Kidney (tissue), 13 donors: ENCODE measurements at regions not wholly inside any gene's neighbourhood (a gene's known extent, or its start where the extent isn't known, plus 50 kb on each side); places are given as distances from the start of the nearest gene placed in this dataset.

ENCODE experiments used
- DNase-seq, 5 donors: peaks; one replicate each; pipeline ENCODE4 v3.0.0-alpha.2; 2013 to 2020
- FAIRE-seq: peaks from 2 replicates; lab custom pipeline; 2012; peaks lifted over from hg19 to GRCh38; lab: Jason Lieb, UNC
- H3K27ac ChIP-seq, 2 donors: one replicate each; pipeline ENCODE4 v1.7.0; 2013; ENCODE audit warnings: low read depth in 2 of 2, low read length in 2 of 2, inconsistent platforms in 1 of 2
- H3K27me3 ChIP-seq: one replicate; pipeline ENCODE4 v1.7.1; 2013; ENCODE audit warnings: low read length, inconsistent platforms; ENCODE audit not compliant: control insufficient read depth, insufficient read depth
- H3K36me3 ChIP-seq, 3 donors: one replicate each; pipeline versions ENCODE4 v1.7.0 to v1.7.1; 2013; ENCODE audit warnings: low read length in 3 of 3, control low read depth in 1 of 3, inconsistent platforms in 1 of 3; ENCODE audit not compliant: insufficient read depth in 3 of 3, control insufficient read depth in 2 of 3
- H3K4me1 ChIP-seq, 3 donors: one replicate each; pipeline versions ENCODE4 v1.7.0 to v1.7.1; 2013; ENCODE audit warnings: low read length in 3 of 3, inconsistent platforms in 1 of 3, low read depth in 1 of 3; ENCODE audit not compliant: control insufficient read depth in 2 of 3, insufficient read depth in 2 of 3
- H3K4me3 ChIP-seq, 3 donors: one replicate each; pipeline versions ENCODE4 v1.7.0 to v1.8.1; 2013; ENCODE audit warnings: low read length in 3 of 3, control low read depth in 1 of 3, inconsistent platforms in 1 of 3
- H3K9ac ChIP-seq, 3 donors: one replicate each; pipeline versions ENCODE4 v1.7.0 to v1.7.1; 2013; ENCODE audit warnings: low read length in 3 of 3, control low read depth in 1 of 3, inconsistent platforms in 1 of 3
- H3K9me3 ChIP-seq, 3 donors: one replicate each; pipeline versions ENCODE4 v1.7.0 to v1.7.1; 2013; ENCODE audit warnings: low read length in 3 of 3, control low read depth in 1 of 3, inconsistent platforms in 1 of 3; ENCODE audit not compliant: control insufficient read depth in 2 of 3, insufficient read depth in 1 of 3
- intact Hi-C: fragments of 100-400 bp; cut with DNase I; formaldehyde crosslinking; loops from one replicate; pipeline ENCODE4 v1.11.1; 2022
- TF ChIP-seq, protein P1 (sequence below): IDR thresholded peaks from 3 replicates; pipeline ENCODE4 v1.5.1; 2012; ENCODE audit warnings: mild to moderate bottlenecking, moderate library complexity, borderline replicate concordance; ENCODE audit not compliant: insufficient read depth; ENCODE audit errors: extremely low read depth
- donor health status: control.
- donor health status: control.
- donor health status: control.
- donor health status: control.
- donor health status: control.
- donor health status: DM: yes; HTN: yes; CAD: no.
- donor health status: Normal renal cell carcinoma (clear cell type).

DNA sequence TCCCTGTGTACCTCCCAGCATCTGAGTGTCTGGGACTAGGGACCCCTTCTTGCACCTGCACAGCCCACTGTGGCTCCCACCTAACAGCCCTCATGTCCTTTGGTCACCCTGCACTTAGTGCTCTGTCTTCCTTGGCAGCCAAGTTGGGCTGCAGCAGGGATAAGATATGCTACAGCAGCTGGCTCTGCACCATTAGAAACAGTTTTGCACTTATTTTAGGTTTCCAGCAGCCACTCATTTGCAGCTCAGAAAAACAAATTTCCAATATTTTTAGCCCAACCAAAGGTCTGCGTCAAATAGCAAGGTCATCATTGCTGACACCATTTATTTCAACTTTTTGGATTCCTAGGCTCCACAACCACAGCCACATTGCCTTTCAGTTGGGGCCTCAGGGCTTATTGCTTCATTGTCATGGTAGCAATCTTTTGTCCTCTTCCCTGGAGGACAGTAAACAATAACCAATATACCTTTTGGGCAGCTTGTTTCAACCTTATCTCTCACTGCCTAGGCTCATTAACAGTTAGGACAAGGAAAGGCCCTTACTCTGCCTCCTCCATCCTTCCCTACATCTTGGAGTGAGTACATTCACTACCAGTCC, 263.9 kb downstream of the COX7C start:
- Histone ChIP-seq H3K9me3 (no peaks in the 10 kb centered on the region), H3K36me3 (no peaks in the 10 kb centered on the region), H3K4me3 (no peak overlapping the region), H3K27me3 (no peaks in the 10 kb centered on the region), H3K4me1 (no peaks in the 10 kb centered on the region), H3K9ac (no peak overlapping the region), H3K27ac (no peak overlapping the region)
- no peak for DNase-seq
- TF ChIP-seq, protein P1, sequence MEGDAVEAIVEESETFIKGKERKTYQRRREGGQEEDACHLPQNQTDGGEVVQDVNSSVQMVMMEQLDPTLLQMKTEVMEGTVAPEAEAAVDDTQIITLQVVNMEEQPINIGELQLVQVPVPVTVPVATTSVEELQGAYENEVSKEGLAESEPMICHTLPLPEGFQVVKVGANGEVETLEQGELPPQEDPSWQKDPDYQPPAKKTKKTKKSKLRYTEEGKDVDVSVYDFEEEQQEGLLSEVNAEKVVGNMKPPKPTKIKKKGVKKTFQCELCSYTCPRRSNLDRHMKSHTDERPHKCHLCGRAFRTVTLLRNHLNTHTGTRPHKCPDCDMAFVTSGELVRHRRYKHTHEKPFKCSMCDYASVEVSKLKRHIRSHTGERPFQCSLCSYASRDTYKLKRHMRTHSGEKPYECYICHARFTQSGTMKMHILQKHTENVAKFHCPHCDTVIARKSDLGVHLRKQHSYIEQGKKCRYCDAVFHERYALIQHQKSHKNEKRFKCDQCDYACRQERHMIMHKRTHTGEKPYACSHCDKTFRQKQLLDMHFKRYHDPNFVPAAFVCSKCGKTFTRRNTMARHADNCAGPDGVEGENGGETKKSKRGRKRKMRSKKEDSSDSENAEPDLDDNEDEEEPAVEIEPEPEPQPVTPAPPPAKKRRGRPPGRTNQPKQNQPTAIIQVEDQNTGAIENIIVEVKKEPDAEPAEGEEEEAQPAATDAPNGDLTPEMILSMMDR: no peak
- intact Hi-C loops: no loop called here
- no peak for FAIRE-seq

DNA sequence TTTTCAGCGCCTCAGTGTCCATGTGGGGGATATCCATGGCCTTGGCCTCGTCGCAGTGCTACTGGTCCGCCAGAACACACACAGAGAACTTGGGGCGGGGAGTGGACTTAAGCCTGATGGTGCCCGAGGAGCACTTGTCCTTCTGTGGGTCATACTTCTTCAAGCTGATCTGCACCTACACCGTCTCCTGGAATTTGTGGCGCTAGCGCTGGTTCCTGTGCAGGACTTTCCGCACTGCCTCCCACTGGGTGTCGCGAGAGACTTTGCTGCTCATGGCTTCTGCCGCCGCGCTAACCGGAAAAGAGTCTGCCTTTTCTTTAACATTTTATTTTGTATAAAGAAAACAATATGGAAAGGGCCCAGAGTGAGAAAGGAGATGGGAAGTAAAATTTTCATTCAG, 266.9 kb downstream of the COX7C start:
- FAIRE-seq: no peak
- intact Hi-C loops: no loop called here

DNA sequence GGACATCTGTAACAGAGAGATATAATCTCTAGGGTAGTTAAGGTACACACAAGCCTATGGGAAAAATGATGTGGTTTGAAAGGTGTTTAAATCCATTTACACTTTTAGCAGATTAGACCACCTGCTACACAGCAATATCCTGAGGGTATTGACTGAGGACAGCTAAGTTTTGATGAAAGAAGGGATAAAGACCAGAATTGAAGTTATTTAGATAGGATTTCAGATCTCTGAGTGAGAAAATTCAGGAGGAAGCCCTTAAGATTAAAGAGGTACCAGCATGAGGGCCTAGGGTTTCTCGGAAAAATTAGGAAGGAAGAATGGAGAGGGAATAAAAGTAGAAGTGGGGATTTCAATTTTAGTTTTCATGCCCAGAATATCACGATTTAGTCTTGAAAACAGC, 267.3 kb downstream of the COX7C start:
- FAIRE-seq (no peak), DNase-seq (no peak)
- intact Hi-C loops: no loop called here
- H3K4me1 ChIP-seq: no peaks in the 10 kb centered on the region
- H3K9me3 ChIP-seq: no peaks in the 10 kb centered on the region
- TF ChIP-seq, protein P1: no peak
- H3K36me3 ChIP-seq: no peaks in the 10 kb centered on the region
- H3K4me3 ChIP-seq: no peak overlapping the region
- H3K9ac ChIP-seq: no peak overlapping the region
- no peaks in the 10 kb centered on the region for H3K27me3 ChIP-seq
- H3K27ac ChIP-seq: no peak overlapping the region

More for the DNA sequence above, 266.9 kb downstream of the COX7C start:
- Histone ChIP-seq H3K27me3 (no peaks in the 10 kb centered on the region), H3K4me1 (no peaks in the 10 kb centered on the region), H3K36me3 (no peaks in the 10 kb centered on the region), H3K9ac (no peak overlapping the region), H3K9me3 (no peaks in the 10 kb centered on the region), H3K4me3 (no peak overlapping the region), H3K27ac (no peak overlapping the region)
- DNase-seq: peak in 1 of 5 donors; percentile 54
- TF ChIP-seq, protein P1: no peak
